ENCODE measurements at regions not wholly inside any gene's neighbourhood (a gene's known extent, or its start where the extent isn't known, plus 50 kb on each side); places are given as distances from the start of the nearest gene placed in this dataset.
"Not testable (repeated sequence)": the region's sequence is repeated elsewhere in the genome, so short reads cannot be mapped to it uniquely, and the experiment has no call there.

- no peak for DNase-seq (ENCODE audit: low spot score)
These were observed 487.3 kb upstream of the KIF2B start for GRCh38 chr17:53335443-53335842.

- DNase-seq (ENCODE audit: low spot score) = no peak
These were observed 492.0 kb upstream of the KIF2B start for GRCh38 chr17:53330756-53331155.

DNA sequence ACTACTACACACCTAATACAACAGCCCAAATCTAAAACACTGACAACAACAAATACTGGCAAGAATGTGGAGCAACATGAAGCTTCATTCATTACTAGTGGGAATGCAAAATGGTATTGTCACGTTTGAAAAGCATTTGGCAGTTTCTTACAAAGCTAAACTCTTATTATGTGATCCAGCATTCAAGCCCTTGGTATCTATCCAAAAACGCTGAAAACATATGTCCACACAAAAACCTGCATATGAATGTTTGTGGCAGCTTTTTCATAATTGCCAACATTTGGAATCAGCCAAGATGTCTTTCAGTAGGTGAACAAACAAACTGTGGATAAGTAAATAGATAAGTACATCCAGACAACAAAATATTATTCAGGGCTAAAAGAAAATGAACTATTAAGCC is 501.1 kb upstream of the KIF2B start:
- DNase-seq (ENCODE audit: low spot score) = no peak

GRCh38 chr17:53319947-53320346 is 502.8 kb upstream of the KIF2B start:
- DNase-seq (ENCODE audit: low spot score) = no peak

DNA sequence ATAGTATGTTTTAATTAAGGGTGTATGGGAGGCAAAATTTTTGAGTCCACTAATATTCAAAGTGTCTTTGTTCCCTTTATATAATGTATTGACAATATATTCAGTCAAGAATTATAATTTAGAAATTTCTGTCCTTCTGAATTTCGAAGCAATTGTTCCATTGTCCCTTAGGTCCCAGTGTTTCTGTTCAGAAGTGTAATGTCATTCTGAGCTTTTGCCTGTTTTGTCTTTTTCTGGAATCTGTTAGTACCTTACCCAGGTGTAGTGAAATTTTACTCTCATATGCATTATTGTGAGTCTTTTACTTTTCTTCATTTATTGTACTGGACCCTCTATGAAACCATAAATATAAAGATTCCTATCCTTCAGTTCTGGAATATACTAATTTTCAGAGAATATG is 505.7 kb upstream of the KIF2B start:
- no peak for DNase-seq (ENCODE audit: low spot score)

- no peak for DNase-seq (ENCODE audit: low spot score)
These were observed 506.7 kb upstream of the KIF2B start for GRCh38 chr17:53316073-53316472.

DNA sequence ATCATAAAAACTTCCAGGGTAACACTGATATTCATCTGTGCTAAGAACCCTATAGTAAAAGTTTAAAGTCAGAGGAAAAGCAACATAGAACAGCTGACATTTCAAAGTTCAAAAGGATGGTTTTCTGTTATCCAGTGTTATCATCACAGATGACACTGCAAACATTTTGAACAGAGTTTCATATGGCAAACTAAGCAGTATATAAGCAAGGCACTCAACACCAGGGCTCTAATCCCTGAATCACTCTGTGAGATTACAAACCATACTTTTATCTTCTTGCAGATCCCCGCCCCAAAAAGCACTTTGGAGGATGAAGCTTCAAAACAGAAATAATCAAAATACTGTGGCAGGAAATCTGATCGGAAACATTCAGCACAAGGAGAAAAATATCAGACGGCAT is 508.2 kb upstream of the KIF2B start:
- no peak for DNase-seq (ENCODE audit: low spot score)

- no peak for DNase-seq (ENCODE audit: low spot score)
These were observed 509.0 kb upstream of the KIF2B start for GRCh38 chr17:53313746-53314145.

DNA sequence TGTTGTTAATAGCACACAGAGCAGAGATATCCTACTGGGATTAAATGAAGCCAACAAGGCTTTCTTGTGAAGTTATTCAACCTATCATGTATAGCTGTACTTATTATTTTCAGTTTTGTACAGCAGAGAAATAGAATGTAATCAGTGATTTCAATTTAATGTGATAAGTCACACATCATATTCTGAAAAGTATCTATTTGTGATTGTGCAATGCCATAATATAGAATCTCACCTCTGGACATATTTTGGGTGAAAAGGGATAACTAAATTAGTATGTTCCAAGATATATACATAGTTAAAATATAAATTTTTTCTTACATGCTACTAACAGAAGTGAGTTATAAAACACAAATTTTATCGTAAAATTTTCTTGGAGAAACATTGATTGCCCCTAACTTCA is 544.3 kb upstream of the KIF2B start:
- no peak for DNase-seq (ENCODE audit: low spot score)

DNA sequence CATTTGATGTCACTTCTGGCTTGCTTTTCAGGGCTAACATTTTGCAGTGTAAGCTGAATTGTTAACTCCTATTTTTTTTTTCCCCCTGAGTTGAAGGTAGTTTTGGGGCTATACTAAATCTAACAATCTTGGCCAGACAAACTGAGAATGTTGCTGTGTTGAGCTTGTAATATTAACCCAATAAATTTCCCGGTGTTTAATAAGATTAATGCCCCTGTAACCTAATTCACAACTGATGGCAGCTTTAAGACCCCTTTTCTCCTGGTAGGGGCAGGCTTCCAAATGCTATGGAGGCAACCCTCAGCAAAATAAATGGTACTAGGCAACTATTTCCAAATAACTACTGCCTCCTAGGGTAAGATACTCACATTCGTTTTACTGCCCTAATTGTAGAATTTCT is 549.6 kb upstream of the KIF2B start:
- no peak for DNase-seq (ENCODE audit: low spot score)

GRCh38 chr17:53270936-53271335 is 551.8 kb upstream of the KIF2B start:
- DNase-seq (ENCODE audit: low spot score) = no peak

GRCh38 chr17:53264730-53265129 is 558.0 kb upstream of the KIF2B start:
- DNase-seq (ENCODE audit: low spot score) = no peak

DNA sequence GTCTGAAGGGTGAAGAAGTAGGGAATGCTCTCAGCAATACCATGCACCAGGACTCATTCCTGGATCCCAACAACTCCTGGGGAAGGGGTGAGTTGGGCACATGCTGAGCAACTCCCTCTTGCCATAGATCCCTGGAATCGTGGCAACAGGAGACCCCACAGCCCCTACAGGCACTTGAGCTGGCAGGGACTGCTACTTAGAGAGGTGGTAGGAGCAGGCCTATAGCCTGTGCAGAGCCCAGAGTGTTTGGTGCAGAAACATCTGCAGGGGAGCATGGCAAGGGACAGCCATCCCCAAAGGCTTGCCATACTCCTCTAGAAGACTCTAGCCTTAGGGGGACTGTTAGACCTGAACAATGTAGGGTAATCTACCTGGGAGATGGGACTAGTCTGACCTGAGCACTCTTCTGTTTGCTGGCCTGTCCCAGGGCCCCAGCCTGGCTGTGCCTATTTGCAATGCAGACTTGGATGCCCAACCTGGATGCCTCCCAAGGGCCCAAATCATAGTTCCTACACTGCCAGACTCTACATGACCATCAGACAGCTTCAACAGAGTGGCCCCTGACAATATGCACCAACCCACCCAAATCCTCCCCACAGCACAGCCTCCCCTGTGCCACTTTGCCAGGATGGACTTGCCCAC is 568.6 kb upstream of the KIF2B start:
- no peak for DNase-seq (ENCODE audit: low spot score)

GRCh38 chr17:53249036-53249435 is 573.7 kb upstream of the KIF2B start:
- no peak for DNase-seq (ENCODE audit: low spot score)

- DNase-seq (ENCODE audit: low spot score) = no peak
These were observed 588.6 kb upstream of the KIF2B start for GRCh38 chr17:53234138-53234537.

DNA sequence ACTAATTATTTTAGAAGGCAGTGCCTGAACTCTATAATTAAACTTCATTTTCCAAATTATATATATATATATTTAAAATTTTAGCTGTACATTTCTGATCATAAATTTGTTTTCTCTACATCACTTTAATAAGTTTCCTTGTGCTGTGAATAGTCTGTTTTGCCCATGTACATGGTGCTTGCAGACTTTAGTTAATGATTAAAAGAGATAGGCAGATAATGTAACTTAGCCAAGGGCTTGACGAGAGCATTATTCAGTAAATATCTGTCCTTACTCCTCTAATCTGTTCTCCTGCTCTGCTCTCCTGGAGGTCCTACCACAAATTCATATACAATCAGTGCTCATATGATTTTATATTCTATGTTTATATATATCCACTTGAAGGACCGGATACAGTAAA is 595.2 kb upstream of the KIF2B start:
- no peak for DNase-seq (ENCODE audit: low spot score)

DNA sequence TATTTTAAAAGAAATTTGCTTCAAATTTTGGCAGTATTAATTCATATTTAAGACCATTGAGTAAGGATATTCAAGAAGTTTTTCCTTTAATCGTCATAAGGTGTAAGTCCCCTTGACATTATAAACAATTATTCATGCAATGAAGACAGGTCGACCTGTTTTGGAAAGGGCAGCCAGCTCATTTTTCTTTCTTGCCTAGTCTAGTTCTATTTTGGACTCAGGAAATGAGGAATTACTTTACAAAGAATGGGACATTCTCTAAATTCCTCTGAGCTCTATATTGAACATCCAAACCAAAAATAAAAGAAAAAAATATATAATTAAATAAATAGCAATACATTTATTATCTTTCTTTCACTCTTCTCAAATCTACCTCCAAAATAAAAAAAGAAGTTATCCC is 595.6 kb upstream of the KIF2B start:
- no peak for DNase-seq (ENCODE audit: low spot score)

- DNase-seq (ENCODE audit: low spot score) = no peak
These were observed 602.9 kb upstream of the KIF2B start for GRCh38 chr17:53219821-53220220.

GRCh38 chr17:53218723-53219122 is 604.0 kb upstream of the KIF2B start:
- DNase-seq (ENCODE audit: low spot score) = no peak

DNA sequence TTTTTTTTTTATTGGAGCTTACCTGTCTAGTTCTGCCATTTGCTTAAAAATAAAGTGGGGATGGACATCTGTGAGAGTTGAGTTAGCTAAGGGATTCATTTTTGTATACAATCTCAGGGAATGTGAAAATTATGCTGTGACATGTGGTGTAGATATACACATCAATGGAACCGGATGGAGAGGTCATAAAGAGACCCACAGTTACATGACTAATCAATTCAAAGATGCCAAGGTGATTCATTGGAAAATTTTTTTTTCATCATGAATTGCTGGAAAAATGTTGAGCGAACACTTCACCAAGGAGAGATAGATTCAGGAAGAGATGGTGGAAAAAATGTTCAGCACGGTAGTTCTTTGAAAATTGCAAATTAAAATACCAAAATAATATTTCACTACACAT is 605.4 kb upstream of the KIF2B start:
- no peak for DNase-seq (ENCODE audit: low spot score)

DNA sequence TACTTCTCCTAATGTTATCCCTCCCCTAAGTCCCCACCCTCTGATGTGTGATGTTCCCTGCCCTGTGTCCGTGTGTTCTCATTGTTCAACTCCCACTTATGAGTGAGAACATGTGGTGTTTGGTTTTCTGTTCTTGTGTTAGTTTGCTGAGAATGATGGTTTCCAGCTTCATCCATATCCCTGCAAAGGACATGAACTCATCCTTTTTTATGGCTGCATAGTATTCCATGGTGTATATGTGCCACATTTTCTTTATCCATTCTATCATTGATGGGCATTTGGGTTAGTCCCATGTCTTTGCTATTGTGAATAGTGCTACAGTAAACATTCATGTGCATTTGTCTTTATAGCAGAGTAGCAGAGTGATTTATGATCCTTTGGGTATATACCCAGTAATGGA is 613.8 kb upstream of the KIF2B start:
- not testable (repeated sequence) for DNase-seq (ENCODE audit: low spot score)

DNA sequence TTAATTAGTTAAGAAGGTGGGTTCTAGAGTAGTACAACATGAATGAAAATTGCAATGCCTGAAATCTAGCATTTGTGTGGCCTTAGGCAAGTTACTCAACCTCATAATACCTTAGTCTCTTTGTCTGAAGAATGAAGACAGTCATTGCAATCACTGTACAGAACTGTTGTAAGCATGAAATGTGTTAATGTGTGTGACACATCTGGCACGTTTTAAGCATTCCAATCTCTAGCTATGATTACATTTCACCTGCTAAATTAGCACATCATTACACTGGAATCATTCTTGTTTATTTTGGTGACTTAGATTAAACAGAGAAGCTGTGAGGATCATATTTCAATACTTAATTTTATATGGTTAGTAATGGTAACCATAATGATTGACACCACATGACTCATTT is 629.7 kb upstream of the KIF2B start:
- DNase-seq (ENCODE audit: low spot score) = no peak

DNA sequence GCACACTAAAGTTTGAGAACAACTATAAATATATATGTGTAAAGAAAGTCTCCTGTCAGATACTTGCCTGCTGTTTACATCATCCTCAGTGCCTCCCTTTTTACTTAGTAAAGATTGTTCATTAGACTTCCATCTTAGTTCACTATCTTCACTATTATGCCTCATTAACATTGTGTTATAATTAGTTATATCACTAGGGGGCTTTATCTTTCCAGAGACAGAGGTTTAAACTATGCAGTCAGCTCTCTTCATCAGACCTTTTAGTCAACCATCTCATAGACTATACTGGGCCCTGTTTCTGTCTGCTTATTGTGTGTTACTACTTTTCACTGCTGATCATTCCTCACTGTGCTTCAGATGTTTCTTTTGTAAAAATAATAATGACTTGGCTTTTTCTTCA is 630.8 kb upstream of the KIF2B start:
- no peak for DNase-seq (ENCODE audit: low spot score)

- DNase-seq (ENCODE audit: low spot score) = no peak
These were observed 636.7 kb upstream of the KIF2B start for GRCh38 chr17:53186001-53186400.

DNA sequence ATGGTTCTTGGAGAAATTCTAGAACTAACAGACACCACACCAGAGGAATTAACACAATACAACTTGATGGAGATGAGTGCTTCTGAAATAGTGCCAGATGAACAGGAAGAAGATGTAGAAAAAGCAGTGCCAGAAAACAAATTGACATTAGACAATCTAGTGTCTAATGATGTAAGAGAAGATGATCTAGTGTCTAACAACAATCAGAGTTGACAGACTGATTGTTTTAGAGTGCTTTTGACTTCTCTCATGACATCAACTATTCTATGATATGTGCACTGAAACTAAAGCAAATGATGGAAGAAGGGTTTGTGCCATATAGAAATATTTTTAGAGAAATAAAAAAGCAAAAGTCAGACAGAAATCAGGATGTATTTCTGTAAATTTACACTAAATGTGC is 646.1 kb upstream of the KIF2B start:
- no peak for DNase-seq (ENCODE audit: low spot score)

Data from mucosa of gallbladder (tissue), 1 donor.